ENCODE measurements at regions not wholly inside any gene's neighbourhood (a gene's known extent, or its start where the extent isn't known, plus 50 kb on each side); places are given as distances from the start of the nearest gene placed in this dataset.

- no peak for TF ChIP-seq ZBTB7A (IDR thresholded peaks at IDR 0.05; ENCODE audit: low read depth)
Observed at GRCh38 chr20:52290569-52290968, 99.0 kb upstream of the ZFP64 start.

DNA sequence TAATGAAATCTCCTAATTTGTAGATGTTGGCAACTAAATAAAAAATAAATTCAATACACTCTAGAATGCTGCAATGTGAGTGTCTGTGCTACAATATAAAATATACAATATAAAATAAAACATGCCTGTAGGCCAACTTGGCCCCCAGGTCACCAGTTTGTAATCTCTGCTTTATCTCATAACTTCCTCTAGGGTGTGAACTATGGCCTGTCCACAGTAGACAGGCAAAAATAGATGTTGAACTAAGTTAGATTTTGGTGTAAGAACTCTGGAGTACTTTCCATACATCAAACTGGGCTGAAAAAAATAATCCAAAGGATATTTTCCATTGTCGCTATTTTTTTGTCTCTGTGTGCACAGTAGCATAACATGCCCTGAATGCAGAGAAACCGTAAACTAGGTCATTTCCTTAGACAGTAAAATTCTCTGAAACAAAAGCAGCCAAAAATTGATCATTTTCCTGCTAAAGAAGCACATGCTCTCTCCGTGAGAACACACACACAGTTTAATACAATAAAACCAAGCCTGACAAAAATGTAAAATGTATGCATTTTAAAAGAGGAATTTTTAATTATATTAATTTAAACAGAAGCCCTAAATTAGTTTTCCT is 98.5 kb upstream of the ZFP64 start:
- TF ChIP-seq TCF12 (IDR thresholded peaks at IDR 0.05; ENCODE audit: low read depth) (no peak), YY1 (IDR thresholded peaks at IDR 0.05; ENCODE audit: low read depth) (no peak), TEAD4 (IDR thresholded peaks at IDR 0.05) (no peak), FOXM1 (IDR thresholded peaks at IDR 0.05; ENCODE audit: borderline replicate concordance, low read depth) (no peak), CEBPB (IDR thresholded peaks at IDR 0.05) (no peak), RAD21 (IDR thresholded peaks at IDR 0.05; ENCODE audit: low read depth) (no peak), ZBTB7A (IDR thresholded peaks at IDR 0.05; ENCODE audit: low read depth) (no peak), TAF1 (IDR thresholded peaks at IDR 0.05; ENCODE audit: low read depth) (no peak), EP300 (IDR thresholded peaks at IDR 0.05; ENCODE audit: borderline replicate concordance) (no peak), NFIC (IDR thresholded peaks at IDR 0.05) (no peak), EGR1 (IDR thresholded peaks at IDR 0.05) (no peak), CREB1 (IDR thresholded peaks at IDR 0.05; ENCODE audit: low read depth) (no peak)
- TF ChIP-seq, protein P1, sequence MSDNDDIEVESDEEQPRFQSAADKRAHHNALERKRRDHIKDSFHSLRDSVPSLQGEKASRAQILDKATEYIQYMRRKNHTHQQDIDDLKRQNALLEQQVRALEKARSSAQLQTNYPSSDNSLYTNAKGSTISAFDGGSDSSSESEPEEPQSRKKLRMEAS (IDR thresholded peaks at IDR 0.05): no peak
- TF ChIP-seq, protein P2, sequence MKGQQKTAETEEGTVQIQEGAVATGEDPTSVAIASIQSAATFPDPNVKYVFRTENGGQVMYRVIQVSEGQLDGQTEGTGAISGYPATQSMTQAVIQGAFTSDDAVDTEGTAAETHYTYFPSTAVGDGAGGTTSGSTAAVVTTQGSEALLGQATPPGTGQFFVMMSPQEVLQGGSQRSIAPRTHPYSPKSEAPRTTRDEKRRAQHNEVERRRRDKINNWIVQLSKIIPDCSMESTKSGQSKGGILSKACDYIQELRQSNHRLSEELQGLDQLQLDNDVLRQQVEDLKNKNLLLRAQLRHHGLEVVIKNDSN (IDR thresholded peaks at IDR 0.05): no peak
- TF ChIP-seq, protein P3, sequence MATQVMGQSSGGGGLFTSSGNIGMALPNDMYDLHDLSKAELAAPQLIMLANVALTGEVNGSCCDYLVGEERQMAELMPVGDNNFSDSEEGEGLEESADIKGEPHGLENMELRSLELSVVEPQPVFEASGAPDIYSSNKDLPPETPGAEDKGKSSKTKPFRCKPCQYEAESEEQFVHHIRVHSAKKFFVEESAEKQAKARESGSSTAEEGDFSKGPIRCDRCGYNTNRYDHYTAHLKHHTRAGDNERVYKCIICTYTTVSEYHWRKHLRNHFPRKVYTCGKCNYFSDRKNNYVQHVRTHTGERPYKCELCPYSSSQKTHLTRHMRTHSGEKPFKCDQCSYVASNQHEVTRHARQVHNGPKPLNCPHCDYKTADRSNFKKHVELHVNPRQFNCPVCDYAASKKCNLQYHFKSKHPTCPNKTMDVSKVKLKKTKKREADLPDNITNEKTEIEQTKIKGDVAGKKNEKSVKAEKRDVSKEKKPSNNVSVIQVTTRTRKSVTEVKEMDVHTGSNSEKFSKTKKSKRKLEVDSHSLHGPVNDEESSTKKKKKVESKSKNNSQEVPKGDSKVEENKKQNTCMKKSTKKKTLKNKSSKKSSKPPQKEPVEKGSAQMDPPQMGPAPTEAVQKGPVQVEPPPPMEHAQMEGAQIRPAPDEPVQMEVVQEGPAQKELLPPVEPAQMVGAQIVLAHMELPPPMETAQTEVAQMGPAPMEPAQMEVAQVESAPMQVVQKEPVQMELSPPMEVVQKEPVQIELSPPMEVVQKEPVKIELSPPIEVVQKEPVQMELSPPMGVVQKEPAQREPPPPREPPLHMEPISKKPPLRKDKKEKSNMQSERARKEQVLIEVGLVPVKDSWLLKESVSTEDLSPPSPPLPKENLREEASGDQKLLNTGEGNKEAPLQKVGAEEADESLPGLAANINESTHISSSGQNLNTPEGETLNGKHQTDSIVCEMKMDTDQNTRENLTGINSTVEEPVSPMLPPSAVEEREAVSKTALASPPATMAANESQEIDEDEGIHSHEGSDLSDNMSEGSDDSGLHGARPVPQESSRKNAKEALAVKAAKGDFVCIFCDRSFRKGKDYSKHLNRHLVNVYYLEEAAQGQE (IDR thresholded peaks at IDR 0.05; ENCODE audit: low read depth): no peak

- TF ChIP-seq YY1 (IDR thresholded peaks at IDR 0.05; ENCODE audit: low read depth): no peak
Observed at GRCh38 chr20:52280407-52280806, 88.8 kb upstream of the ZFP64 start.

GRCh38 chr20:52279706-52280105 is 88.1 kb upstream of the ZFP64 start:
- TF ChIP-seq, protein P1 (IDR thresholded peaks at IDR 0.05): no peak
- TF ChIP-seq FOXM1 (IDR thresholded peaks at IDR 0.05; ENCODE audit: borderline replicate concordance, low read depth) (no peak), YY1 (IDR thresholded peaks at IDR 0.05; ENCODE audit: low read depth) (no peak)

DNA sequence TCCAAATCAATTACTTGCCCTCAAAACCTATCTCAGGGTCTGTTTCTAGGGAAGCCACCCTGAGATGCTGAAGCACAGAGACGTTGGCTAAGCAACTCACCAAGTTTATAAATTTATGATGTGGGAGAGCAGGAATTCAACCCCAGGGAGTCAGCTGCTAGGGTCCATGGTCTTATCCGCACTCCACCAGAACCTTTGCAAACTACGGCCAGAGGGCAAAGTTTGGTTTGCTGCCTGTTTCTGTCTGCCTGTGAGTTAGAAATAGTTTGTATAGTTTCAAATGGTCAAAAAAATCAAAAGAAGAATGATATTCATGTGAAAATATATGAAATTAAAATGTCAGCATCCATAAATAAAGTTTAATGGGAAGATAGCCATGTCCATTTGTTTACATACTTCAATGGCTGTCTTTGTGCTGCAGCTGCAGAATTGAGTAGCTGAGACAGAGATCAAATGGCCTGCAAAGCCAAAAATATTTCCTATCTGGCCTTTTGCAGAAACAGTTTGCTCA is 83.7 kb upstream of the ZFP64 start:
- TF ChIP-seq TAF1 (IDR thresholded peaks at IDR 0.05; ENCODE audit: low read depth) (no peak), FOXM1 (IDR thresholded peaks at IDR 0.05; ENCODE audit: borderline replicate concordance, low read depth) (no peak), RAD21 (IDR thresholded peaks at IDR 0.05; ENCODE audit: low read depth) (no peak), ZBTB7A (IDR thresholded peaks at IDR 0.05; ENCODE audit: low read depth) (no peak), EP300 (IDR thresholded peaks at IDR 0.05; ENCODE audit: borderline replicate concordance) (no peak), YY1 (IDR thresholded peaks at IDR 0.05; ENCODE audit: low read depth) (no peak), CEBPB (IDR thresholded peaks at IDR 0.05) (no peak), EGR1 (IDR thresholded peaks at IDR 0.05) (no peak), TCF12 (IDR thresholded peaks at IDR 0.05; ENCODE audit: low read depth) (no peak), NFIC (IDR thresholded peaks at IDR 0.05) (no peak), TEAD4 (IDR thresholded peaks at IDR 0.05) (no peak), CREB1 (IDR thresholded peaks at IDR 0.05; ENCODE audit: low read depth) (no peak)
- TF ChIP-seq, protein P2 (IDR thresholded peaks at IDR 0.05): no peak
- TF ChIP-seq, protein P1 (IDR thresholded peaks at IDR 0.05): no peak
- TF ChIP-seq, protein P3 (IDR thresholded peaks at IDR 0.05; ENCODE audit: low read depth): no peak

GRCh38 chr20:52270696-52271095 is 79.1 kb upstream of the ZFP64 start:
- TF ChIP-seq TCF12 (IDR thresholded peaks at IDR 0.05; ENCODE audit: low read depth) (no peak), EP300 (IDR thresholded peaks at IDR 0.05; ENCODE audit: borderline replicate concordance) (no peak), EGR1 (IDR thresholded peaks at IDR 0.05) (no peak), TEAD4 (IDR thresholded peaks at IDR 0.05) (no peak), YY1 (IDR thresholded peaks at IDR 0.05; ENCODE audit: low read depth) (no peak), CREB1 (IDR thresholded peaks at IDR 0.05; ENCODE audit: low read depth) (no peak), NFIC (IDR thresholded peaks at IDR 0.05) (no peak)
- TF ChIP-seq, protein P2 (IDR thresholded peaks at IDR 0.05): no peak
- TF ChIP-seq, protein P3 (IDR thresholded peaks at IDR 0.05; ENCODE audit: low read depth): no peak
